Sigmoid colon (tissue), 6 donors: ENCODE measurements at regions not wholly inside any gene's neighbourhood (a gene's known extent, or its start where the extent isn't known, plus 50 kb on each side); places are given as distances from the start of the nearest gene placed in this dataset.

Experiments
- DNase-seq: peaks from one replicate; pipeline ENCODE4 v3.0.0-alpha.2; 2019
- H3K27ac ChIP-seq, 4 donors: fragments of 200-600 bp; sonication (generic); one replicate each; pipeline ENCODE4 v1.5.1; 2016 to 2019; ENCODE audit warnings: mild to moderate bottlenecking in 1 of 4
- H3K27me3 ChIP-seq, 3 donors: fragments of 200-600 bp; sonication (generic); one replicate each; pipeline ENCODE4 v1.5.1; 2019; ENCODE audit warnings: mild to moderate bottlenecking in 1 of 3
- H3K36me3 ChIP-seq, 4 donors: fragments of 200-600 bp; sonication (generic); one replicate each; pipeline ENCODE4 v1.5.1; 2016 to 2019
- H3K4me1 ChIP-seq, 4 donors: fragments of 200-600 bp; sonication (generic); one replicate each; pipeline ENCODE4 v1.5.1; 2017 to 2019
- H3K4me3 ChIP-seq, 4 donors: fragments of 200-600 bp; sonication (generic); one replicate each; pipeline ENCODE4 v1.5.1; 2017 to 2019; ENCODE audit warnings: mild to moderate bottlenecking in 2 of 4, moderate library complexity in 1 of 4
- H3K9me3 ChIP-seq, 4 donors: fragments of 200-600 bp in 3 of 4; sonication (generic) in 3 of 4; one replicate each; pipeline versions ENCODE4 v1.5.1 to v1.6.1; 2013 to 2019
- EP300 ChIP-seq, 4 donors: sonication (generic); formaldehyde crosslinking; IDR thresholded peaks; one replicate each; pipeline ENCODE4 v1.6.1; 2017; ENCODE audit warnings: antibody characterized with exemption in 4 of 4
- POLR2A ChIP-seq, 2 donors: fragments of 450-650 bp; IDR thresholded peaks; one replicate each; pipeline ENCODE4 v1.6.1; 2016; ENCODE audit warnings: antibody characterized with exemption in 2 of 2, mild to moderate bottlenecking in 2 of 2, moderate library complexity in 2 of 2
- POLR2AphosphoS5 ChIP-seq, 4 donors: sonication (generic); formaldehyde crosslinking; IDR thresholded peaks; one replicate each; pipeline ENCODE4 v1.6.1; 2017; ENCODE audit warnings: antibody characterized with exemption in 4 of 4
- WGBS, 2 donors: extraction: QIAGEN DNeasy Blood & Tissue Kit; methylation state at CpG; one replicate each; pipeline ENCODE4 v1.1.7; 2013; 5-methylcytosine and 5-hydroxymethylcytosine counted together
- intact Hi-C: fragments of 100-400 bp; cut with DNase I; formaldehyde crosslinking; loops from one replicate; pipeline ENCODE4 v1.15.1; 2023
- TF ChIP-seq, protein P1 (sequence below), 4 experiments: fragments of 450-650 bp in 3 of 4; fragments of 200-600 bp in 1 of 4; IDR thresholded peaks; one replicate each; pipeline ENCODE4 v1.5.1; 2016 to 2019; ENCODE audit warnings: antibody characterized with exemption in 4 of 4, mild to moderate bottlenecking in 3 of 4, moderate library complexity in 2 of 4
- donor health status: healthy with polysubstance abuse.
- donor health status: healthy.

DNA sequence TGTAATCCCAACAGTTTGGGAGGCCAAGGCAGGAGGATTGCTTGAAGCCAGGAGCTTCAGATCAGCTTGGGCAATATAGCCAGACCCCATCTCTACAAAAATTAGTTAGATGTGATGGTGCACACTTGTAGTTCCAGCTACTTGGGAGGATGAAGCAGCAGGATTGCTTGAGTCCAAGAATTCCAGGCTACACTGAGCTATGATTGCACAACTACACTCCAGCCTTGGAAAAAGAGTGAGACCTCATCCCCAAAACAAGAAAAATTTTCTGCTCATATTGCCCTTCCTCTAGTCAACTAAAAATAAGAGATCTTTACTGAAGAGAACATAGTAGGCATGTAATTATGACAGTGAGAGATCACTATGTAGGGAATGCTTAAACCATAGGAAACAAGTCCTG, 60.9 kb upstream of the SPATA12 start:
- no peaks in the 10 kb centered on the region for H3K9me3 ChIP-seq
- no peaks in the 10 kb centered on the region for H3K27me3 ChIP-seq
- H3K27ac ChIP-seq, result peak overlapping the region in 3 of 4 donors; percentile 34 to 78 (median 74)
- peaks cover 0 to 57% (median 39%) of the 10 kb centered on the region in 4 donors for H3K4me1 ChIP-seq
- DNase-seq, result no peak
- intact Hi-C loops, result loop anchor here (5.0 kb wide), 2 partner anchors 168 to 228 kb away; partner anchors contain the start of genes APPL1 and IL17RD
- no peak for TF ChIP-seq POLR2A (IDR thresholded peaks at IDR 0.05)
- TF ChIP-seq EP300 (IDR thresholded peaks at IDR 0.05), result no peak
- TF ChIP-seq, protein P1, sequence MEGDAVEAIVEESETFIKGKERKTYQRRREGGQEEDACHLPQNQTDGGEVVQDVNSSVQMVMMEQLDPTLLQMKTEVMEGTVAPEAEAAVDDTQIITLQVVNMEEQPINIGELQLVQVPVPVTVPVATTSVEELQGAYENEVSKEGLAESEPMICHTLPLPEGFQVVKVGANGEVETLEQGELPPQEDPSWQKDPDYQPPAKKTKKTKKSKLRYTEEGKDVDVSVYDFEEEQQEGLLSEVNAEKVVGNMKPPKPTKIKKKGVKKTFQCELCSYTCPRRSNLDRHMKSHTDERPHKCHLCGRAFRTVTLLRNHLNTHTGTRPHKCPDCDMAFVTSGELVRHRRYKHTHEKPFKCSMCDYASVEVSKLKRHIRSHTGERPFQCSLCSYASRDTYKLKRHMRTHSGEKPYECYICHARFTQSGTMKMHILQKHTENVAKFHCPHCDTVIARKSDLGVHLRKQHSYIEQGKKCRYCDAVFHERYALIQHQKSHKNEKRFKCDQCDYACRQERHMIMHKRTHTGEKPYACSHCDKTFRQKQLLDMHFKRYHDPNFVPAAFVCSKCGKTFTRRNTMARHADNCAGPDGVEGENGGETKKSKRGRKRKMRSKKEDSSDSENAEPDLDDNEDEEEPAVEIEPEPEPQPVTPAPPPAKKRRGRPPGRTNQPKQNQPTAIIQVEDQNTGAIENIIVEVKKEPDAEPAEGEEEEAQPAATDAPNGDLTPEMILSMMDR (IDR thresholded peaks at IDR 0.05), result no peak
- TF ChIP-seq POLR2AphosphoS5 (IDR thresholded peaks at IDR 0.05), result no peak
- no peak overlapping the region for H3K4me3 ChIP-seq
- H3K36me3 ChIP-seq, result no peaks in the 10 kb centered on the region

DNA sequence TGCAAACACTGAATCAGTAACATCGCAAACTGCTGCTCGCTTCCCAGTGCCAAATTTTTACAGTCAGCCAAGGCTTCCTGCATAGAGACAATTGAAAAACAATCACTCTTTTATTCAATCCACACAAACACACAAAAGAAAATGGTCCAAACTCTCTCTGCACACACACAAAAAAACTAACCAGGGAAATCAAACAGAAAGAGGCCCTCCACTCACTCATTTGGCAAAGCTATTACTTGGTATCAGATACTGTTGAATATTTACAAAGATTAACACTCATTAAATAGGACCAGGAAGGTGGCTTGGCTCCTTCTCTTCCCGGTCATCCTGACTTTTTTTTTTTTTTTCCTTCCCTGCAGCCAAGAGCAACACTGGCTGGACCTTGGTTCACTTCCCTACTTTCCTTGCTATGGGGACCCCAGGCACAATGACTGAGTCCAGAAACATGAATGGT, 62.4 kb upstream of the SPATA12 start:
- no peaks in the 10 kb centered on the region for H3K36me3 ChIP-seq
- H3K4me3 ChIP-seq, result no peak overlapping the region
- no peak for DNase-seq
- WGBS, 2 donors, result 22 to 55% methylated on average over 3 of the region's 3 CpGs
- H3K4me1 ChIP-seq, result peaks cover 0 to 45% (median 29%) of the 10 kb centered on the region in 4 donors
- H3K27me3 ChIP-seq, result no peaks in the 10 kb centered on the region
- no peaks in the 10 kb centered on the region for H3K9me3 ChIP-seq
- H3K27ac ChIP-seq, result peak overlapping the region; percentile 53 to 78 (median 72)
- intact Hi-C loops, result loop anchor here (5.0 kb wide), 2 partner anchors 169 to 229 kb away; partner anchors contain the start of genes APPL1 and IL17RD
- TF ChIP-seq POLR2AphosphoS5 (IDR thresholded peaks at IDR 0.05), result peak in 1 of 4 donors; percentile 0
- TF ChIP-seq, protein P1 (IDR thresholded peaks at IDR 0.05), result no peak

DNA sequence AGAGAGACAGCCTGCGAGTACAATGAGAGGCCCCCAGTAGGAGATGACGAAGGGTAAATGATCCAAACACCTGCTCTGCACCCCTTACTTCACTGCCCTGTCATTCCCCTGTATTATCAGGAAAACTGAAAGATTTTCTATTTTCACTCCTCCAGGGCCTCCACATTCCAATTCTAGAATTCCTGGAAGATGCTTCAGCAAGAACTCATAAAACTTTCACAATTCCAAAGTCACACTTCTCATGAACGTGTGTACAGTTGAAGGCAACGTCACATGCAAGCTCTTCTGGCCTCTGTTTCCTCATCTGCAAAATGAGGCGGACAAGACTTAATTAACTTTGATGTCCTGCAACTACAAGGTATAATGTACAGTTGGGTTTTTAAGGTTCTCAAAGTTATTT, 62.8 kb upstream of the SPATA12 start:
- H3K27me3 ChIP-seq, result no peaks in the 10 kb centered on the region
- 67 to 75% methylated on average over 5 of the region's 5 CpGs for WGBS, 2 donors
- no peaks in the 10 kb centered on the region for H3K36me3 ChIP-seq
- no peak overlapping the region for H3K4me3 ChIP-seq
- TF ChIP-seq POLR2AphosphoS5 (IDR thresholded peaks at IDR 0.05) (peak; percentile 19 to 69 (median 50)), POLR2A (IDR thresholded peaks at IDR 0.05) (no peak), EP300 (IDR thresholded peaks at IDR 0.05) (no peak)
- TF ChIP-seq, protein P1 (IDR thresholded peaks at IDR 0.05), result no peak
- H3K9me3 ChIP-seq, result no peaks in the 10 kb centered on the region
- no peak for DNase-seq
- intact Hi-C loops, result loop anchor here (5.0 kb wide), 2 partner anchors 170 to 230 kb away; partner anchors contain the start of genes APPL1 and IL17RD
- peaks cover 0 to 45% (median 29%) of the 10 kb centered on the region in 4 donors for H3K4me1 ChIP-seq
- H3K27ac ChIP-seq, result peak overlapping the region; percentile 53 to 78 (median 72)

DNA sequence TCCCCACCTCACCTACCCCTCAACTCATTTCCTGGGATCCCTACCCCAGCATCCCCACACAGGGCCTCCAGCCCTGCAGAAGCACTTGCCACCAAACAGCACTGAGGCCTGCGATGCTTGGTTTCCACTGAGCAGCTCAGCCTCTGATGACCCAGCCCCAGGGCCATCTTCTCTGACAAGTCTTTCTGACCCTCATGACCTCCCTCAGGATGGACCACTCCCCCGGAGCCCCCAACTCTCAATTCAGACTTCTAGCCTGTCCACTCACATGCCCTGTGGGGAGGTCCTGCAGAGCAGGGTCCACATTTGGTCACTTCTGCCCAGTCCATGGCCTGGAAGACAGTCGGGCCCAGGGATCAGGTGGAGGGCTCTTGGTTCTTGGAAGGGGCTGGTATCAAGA, 63.4 kb upstream of the SPATA12 start:
- H3K27ac ChIP-seq, result peak overlapping the region; percentile 53 to 78 (median 72)
- 92 to 94% methylated on average over 3 of the region's 3 CpGs for WGBS, 2 donors
- no peaks in the 10 kb centered on the region for H3K36me3 ChIP-seq
- H3K4me1 ChIP-seq, result peaks cover 0 to 45% (median 29%) of the 10 kb centered on the region in 4 donors
- no peak overlapping the region for H3K4me3 ChIP-seq
- intact Hi-C loops, result loop anchor here (5.0 kb wide), 2 partner anchors 170 to 230 kb away; partner anchors contain the start of genes APPL1 and IL17RD
- no peaks in the 10 kb centered on the region for H3K27me3 ChIP-seq
- no peak for DNase-seq
- no peaks in the 10 kb centered on the region for H3K9me3 ChIP-seq
- TF ChIP-seq EP300 (IDR thresholded peaks at IDR 0.05) (no peak), POLR2A (IDR thresholded peaks at IDR 0.05) (no peak)

DNA sequence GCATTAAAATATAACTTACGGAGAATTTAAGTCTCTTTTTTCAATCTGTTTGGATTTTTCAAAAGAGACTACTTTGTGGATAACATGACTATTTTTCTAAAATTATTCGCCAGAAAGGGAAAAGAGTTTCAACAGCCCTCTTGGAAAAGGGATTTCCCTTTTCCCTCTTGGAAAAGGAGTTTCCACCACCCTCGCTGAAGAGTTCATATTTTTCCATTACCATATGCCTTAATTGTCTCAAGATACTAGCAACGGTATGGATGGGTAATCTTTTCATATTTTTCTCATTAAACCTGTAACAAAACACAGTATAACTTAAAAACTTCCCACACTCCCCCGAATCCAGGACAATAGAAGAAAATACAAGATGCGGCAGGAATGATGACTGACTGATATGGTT, 66.1 kb upstream of the SPATA12 start:
- Histone ChIP-seq H3K4me3 (no peak overlapping the region), H3K9me3 (no peaks in the 10 kb centered on the region), H3K27ac (no peak overlapping the region), H3K36me3 (no peaks in the 10 kb centered on the region), H3K4me1 (peaks cover 0 to 47% (median 33%) of the 10 kb centered on the region in 4 donors), H3K27me3 (no peaks in the 10 kb centered on the region)
- DNase-seq, result no peak
- WGBS, 2 donors, result 90 to 95% methylated on average over 6 of the region's 6 CpGs
- no peak for TF ChIP-seq POLR2A (IDR thresholded peaks at IDR 0.05)
- TF ChIP-seq EP300 (IDR thresholded peaks at IDR 0.05), result no peak
- TF ChIP-seq, protein P1 (IDR thresholded peaks at IDR 0.05), result no peak
- TF ChIP-seq POLR2AphosphoS5 (IDR thresholded peaks at IDR 0.05), result no peak
- intact Hi-C loops, result loop anchor here (2.0 kb wide), 1 partner anchor 84 kb away; no protein-coding TSS in a partner anchor
